ENCODE measurements at regions not wholly inside any gene's neighbourhood (a gene's known extent, or its start where the extent isn't known, plus 50 kb on each side); places are given as distances from the start of the nearest gene placed in this dataset.

- DNase-seq: no peak
These were observed 745.8 kb downstream of the MRPL39 start for GRCh38 chr21:24861471-24861870.

DNA sequence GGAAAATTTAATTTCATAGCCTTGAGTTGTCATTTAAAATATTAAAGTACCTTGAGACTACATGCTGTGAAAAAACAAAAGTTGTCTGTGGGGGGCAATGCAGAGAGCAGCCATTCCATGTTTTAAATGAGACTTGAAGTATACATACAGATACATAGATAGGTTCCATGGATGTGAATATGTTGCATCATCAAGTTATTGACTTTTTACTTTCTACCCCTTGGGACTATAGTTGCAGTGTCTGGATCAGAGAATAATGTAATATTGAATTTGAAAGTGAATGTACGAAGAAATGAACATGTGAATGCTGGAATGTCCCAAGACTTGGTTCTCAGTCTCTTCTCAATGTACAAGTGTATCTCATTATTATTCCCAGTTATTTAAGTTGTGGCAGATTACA is 751.0 kb downstream of the MRPL39 start:
- DNase-seq: no peak

- DNase-seq: no peak
These were observed 754.6 kb downstream of the MRPL39 start for GRCh38 chr21:24852610-24853195.

GRCh38 chr21:24850121-24850520 is 757.2 kb downstream of the MRPL39 start:
- no peak for DNase-seq

GRCh38 chr21:24844671-24845070 is 762.6 kb downstream of the MRPL39 start:
- DNase-seq: no peak

DNA sequence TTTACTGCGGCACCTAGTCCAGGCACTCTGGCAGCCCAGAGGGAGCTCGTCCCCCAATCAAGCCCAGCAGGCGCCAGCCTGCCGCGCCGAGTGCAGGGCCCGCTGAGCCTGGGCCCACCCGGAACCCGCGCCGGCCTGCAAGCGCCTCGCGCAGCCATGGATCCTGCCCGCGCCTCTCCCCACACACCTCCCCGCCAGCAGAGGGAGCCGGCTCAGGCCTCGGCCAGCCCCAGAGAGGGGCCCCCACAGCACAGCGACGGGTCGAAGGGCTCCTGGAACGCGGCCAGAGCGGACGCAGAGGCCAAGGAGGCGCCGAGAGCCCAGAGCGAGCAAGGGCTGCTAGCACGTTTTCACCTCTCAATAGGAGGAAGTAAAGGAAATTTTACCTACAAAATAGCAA is 767.0 kb downstream of the MRPL39 start:
- DNase-seq: no peak

GRCh38 chr21:24832961-24833360 is 774.3 kb downstream of the MRPL39 start:
- no peak for DNase-seq

- DNase-seq: no peak
These were observed 777.9 kb downstream of the MRPL39 start for GRCh38 chr21:24829397-24829796.

DNA sequence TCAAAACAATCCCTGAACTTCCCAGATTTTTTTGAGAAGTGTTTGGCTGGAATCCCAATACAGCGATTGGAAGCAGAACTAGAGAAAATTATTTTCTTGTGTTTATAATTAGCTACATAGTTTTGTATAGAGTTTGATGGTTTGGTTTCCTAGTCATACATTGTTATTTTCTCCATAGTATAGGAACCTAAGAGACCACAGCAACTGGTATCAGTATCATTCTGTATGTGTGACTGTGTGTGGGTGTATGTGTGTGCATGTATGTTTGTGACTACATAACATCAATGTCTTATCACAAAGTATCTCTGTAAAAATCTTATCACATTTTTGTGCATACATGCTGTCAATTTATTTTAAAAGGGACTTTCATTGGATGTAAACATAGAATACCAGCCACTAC is 780.5 kb downstream of the MRPL39 start:
- DNase-seq: no peak

DNA sequence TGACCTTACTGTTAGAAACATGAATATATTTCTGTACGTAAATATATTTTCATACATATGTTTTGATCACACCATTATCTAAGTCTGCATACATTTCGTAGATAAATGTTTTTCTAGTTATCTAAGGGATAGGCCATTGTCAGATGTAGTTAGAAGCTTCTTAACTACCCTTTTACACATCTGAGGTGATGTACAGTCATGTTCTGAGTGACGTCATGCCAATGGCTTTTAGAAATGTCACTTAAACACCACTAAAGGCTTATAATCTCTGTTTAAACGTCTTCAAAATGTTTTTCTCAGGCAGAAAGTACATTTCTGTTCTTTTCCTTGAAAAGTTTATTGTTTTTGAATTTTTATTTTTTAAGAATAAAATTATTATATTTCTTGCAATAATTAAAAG is 781.9 kb downstream of the MRPL39 start:
- no peak for DNase-seq

DNA sequence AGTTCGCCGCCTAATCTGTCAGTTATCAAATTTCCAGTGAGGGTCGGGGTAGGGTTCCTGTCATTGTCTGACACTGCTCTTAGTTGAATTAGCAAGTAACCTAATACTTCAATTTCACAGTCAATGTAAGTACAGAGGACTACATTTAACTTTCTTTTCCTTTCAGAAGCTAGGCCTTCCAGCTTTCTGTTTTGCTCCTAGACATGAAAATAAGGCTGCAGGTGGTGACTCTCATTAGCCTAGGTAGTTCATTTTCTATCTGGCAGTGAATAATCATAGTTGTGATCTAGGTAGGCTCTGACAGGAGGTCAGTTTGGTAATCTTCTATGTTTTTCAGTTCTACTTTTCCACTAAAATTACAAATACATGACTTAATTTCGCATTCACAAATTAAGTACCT is 783.1 kb downstream of the MRPL39 start:
- DNase-seq: no peak

DNA sequence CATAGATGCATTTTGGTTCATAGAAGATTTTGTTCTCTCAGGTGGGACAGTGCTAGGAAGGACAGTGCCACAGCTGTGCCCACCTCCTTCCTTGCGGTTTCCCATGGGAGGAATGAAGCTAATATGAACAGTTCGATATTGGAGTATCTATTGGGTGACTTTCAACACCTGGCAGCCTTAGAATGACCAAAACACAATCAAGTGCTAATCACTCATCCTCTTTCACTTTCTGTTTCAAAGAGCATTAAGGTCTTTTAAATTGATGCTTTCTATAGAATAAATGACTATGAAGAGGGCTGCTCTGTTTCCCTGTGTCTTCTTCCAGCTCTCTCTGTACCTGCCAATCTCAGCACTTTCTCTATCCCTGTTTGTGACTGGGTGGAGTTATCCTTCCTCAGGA is 784.0 kb downstream of the MRPL39 start:
- DNase-seq: no peak

- no peak for DNase-seq
These were observed 822.2 kb downstream of the MRPL39 start for GRCh38 chr21:24785033-24785432.

DNA sequence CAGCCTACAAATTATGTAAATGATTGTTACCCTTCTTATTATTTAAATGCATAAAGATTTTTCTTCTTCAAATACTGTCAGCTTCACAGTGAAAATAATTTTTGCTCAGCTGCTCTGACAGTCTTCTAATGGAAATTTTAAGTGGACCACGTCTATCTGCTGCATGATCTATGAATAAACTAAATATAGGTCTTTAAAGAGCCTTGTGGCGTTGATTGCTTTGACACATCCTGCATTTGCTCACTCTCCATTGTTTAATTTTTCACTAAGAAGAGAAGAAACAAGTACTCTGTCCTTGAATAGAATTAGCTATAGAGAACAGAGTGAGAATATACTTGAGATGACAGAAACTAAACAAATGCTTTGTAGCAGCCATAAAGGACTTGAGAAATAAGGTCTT is 826.1 kb downstream of the MRPL39 start:
- DNase-seq: no peak

GRCh38 chr21:24759348-24760075 is 847.8 kb downstream of the MRPL39 start:
- no peak for DNase-seq

GRCh38 chr21:24738063-24738462 is 869.2 kb downstream of the MRPL39 start:
- no peak for DNase-seq

DNA sequence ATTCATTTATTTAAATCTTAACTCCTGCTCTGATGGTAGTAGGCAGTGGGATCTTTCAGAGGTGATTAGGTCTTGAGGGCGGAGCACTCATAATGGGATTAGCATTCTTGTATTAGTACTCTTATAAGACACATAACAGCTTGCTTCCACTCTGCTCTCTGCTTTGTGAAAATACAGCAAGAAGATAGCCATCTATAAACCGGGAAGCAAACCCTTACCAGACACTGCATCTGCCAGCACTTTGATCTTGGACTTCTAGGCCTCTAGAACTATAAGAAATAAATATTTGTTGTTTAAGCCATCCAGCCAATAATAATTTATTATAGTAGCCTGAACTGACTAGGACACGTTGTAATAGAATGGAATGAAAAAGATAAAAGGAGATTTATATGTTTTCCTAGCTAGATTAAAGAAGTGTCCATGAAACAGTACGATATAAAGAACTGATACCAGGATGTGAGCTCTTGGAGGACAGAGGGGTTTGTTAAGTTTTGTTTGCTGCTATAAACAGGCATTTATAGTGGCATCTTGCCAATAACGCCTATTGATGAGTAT is 869.9 kb downstream of the MRPL39 start:
- no peak for DNase-seq

DNA sequence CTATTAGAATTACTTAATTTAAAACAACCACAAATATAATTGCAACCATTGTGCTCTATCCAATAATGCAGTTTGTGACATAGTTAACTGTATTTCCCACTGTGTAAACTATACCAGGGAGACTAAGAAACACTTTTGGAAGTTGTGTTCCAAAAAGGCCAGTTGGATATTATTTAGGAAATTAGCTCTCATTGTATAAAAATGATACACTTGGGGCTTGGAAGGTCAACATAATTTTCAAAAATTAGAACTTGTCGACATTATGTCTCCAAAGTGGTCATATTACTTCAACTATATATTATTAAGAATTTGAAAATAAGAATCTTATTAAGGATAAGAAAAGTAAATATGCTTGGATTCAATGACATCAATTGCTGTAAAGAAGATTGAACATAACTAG is 876.6 kb downstream of the MRPL39 start:
- no peak for DNase-seq

DNA sequence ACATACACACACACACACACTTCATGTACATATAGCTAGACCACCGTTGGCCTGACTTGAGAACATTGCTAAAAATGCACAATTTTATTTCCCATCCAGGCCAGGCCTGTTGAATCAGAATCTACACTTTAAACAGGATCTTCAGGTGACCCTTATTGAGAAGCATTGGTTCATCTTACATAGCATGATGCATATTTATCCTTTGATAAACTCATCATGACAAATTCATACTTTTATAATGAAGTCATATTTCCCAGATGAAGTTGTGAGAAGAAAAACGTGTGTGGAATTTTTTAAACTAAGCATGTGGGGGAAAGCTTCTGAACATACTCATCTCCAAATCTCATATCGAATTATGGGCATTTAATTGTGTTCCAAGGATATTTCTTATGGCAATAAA is 877.7 kb downstream of the MRPL39 start:
- DNase-seq: no peak

- no peak for DNase-seq
These were observed 879.4 kb downstream of the MRPL39 start for GRCh38 chr21:24727803-24728440.

GRCh38 chr21:24716281-24716918 is 890.9 kb downstream of the MRPL39 start:
- DNase-seq: no peak

DNA sequence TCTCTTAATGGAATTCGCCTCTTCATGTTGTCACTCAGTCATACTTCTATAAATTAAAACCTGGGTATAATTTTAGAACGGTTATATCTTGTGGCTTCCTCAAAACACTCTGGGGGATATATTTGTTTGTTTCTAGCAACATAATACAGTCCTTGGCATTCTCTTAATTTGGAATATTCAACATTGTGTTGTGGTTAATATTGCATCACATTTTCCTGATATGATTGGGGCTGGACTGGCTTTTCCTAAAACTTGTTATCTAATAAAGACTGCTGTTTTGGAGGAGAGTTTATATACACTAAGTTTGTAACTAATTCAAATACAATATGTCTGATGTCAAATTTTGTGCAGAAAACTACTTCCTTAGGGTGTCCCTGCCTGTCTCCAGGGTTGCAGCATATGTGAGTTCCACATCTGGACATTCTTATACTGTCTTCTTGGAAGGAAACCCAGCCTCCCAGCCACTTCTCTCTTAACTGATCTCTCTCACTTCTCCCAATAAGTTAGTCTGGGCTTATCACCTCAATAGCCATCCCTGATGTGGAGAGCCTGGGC is 892.6 kb downstream of the MRPL39 start:
- DNase-seq: no peak

GRCh38 chr21:24705201-24705600 is 902.1 kb downstream of the MRPL39 start:
- no peak for DNase-seq

Data from stimulated activated naive CD4-positive, alpha-beta T cell treated with Interleukin-2 at 50 U/mL for 16 hours (primary cell).